ENCODE measurements at regions not wholly inside any gene's neighbourhood (a gene's known extent, or its start where the extent isn't known, plus 50 kb on each side); places are given as distances from the start of the nearest gene placed in this dataset.

DNA sequence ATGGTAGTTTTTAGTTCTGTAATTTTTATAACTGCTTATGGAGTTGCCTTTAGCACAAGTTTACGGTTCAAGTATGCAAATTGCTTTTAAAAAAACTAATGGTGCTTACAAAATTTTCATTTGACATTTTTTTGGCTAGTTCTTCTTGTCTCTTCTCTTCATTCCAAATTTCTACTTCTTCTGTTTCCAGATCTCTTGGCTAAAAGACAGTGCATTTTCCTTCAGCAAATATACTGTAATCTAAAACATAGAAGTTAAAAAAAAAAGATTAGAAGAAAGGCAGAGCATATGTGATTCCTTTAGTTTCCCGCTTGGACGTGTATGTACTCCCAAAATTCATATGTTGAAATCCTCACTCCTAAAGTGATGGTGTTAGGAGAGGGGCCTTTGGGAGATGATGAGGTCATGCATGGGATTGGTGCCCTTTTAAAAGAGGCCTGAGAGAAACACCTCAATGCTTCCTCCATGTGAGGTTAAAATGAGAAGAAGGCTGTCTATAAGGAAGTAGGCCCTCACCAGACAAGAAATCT lies 132.1 kb upstream of the NPY2R start:
- DNase-seq: no peak
- no peaks in the 10 kb centered on the region for H3K27me3 Mint-ChIP-seq
- no peak overlapping the region for H3K27ac ChIP-seq (ENCODE audit: insufficient read depth, low read length, poor library complexity, severe bottlenecking)
- H3K4me1 ChIP-seq (ENCODE audit: control insufficient read depth, insufficient read depth, low read length, poor library complexity, severe bottlenecking): no peaks in the 10 kb centered on the region
- H3K36me3 ChIP-seq (ENCODE audit: control insufficient read depth, insufficient read depth, low read length): no peaks in the 10 kb centered on the region
- no peak overlapping the region for H3K4me3 Mint-ChIP-seq
- peaks cover 0 to 4% (median 0%) of the 10 kb centered on the region in 7 donors for H3K9me3 Mint-ChIP-seq
- H3K4me1 Mint-ChIP-seq: no peaks in the 10 kb centered on the region
- H3K27me3 ChIP-seq (ENCODE audit: control insufficient read depth, insufficient read depth, low read length): no peaks in the 10 kb centered on the region
- H3K27ac Mint-ChIP-seq: no peak overlapping the region
- ATAC-seq (ENCODE audit: low read depth in 2 of 2): no peak
- no peaks in the 10 kb centered on the region for H3K9me3 ChIP-seq (ENCODE audit: control insufficient read depth in 2 of 2, low read length in 2 of 2)
- no peaks in the 10 kb centered on the region for H3K36me3 Mint-ChIP-seq
- no peak overlapping the region for H3K4me3 ChIP-seq (ENCODE audit: low read depth, low read length)

DNA sequence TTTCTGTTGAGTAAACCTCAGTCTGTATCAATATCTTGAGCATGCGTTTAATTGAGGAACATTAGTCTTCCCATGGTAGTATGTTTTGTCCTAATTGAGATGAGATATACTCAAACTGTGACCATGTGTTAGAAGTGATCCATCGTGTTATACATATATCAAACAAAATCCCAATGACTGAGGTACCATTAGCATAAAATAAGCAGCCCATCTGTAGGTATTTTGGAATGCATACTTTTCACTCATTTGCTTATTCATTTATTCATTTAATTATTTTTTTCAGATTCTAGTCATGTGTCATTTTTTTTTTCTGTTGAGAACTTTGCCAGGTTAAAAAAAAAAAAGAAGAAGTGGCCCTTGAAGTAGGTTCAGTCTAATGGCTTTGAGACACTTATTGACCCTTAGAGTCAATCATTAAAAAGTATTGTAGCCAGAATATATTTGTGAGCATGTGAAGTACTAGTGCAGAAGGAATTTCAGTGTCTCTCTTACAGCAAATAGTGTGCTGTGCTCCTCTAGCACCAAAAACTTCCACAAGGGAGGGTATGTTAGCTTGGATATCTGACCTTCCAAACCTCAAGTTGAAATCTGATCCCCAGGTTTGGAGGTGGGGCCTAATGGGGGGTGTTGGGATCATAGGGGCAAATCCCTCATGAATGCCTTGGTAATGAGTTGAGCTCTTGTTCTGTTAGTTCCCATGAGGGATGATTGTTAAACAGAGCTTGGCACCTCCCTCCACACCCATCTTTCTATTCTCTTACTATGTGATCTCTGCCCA lies 130.8 kb upstream of the NPY2R start:
- Mint-ChIP-seq H3K9me3 (peaks cover 0 to 1% (median 0%) of the 10 kb centered on the region in 7 donors), H3K36me3 (no peaks in the 10 kb centered on the region), H3K4me3 (no peak overlapping the region), H3K27ac (no peak overlapping the region), H3K4me1 (no peaks in the 10 kb centered on the region), H3K27me3 (no peaks in the 10 kb centered on the region)
- ATAC-seq (ENCODE audit: low read depth in 2 of 2): no peak
- Histone ChIP-seq H3K36me3 (ENCODE audit: control insufficient read depth, insufficient read depth, low read length) (no peaks in the 10 kb centered on the region), H3K27me3 (ENCODE audit: control insufficient read depth, insufficient read depth, low read length) (no peaks in the 10 kb centered on the region), H3K4me1 (ENCODE audit: control insufficient read depth, insufficient read depth, low read length, poor library complexity, severe bottlenecking) (no peaks in the 10 kb centered on the region), H3K27ac (ENCODE audit: insufficient read depth, low read length, poor library complexity, severe bottlenecking) (no peak overlapping the region), H3K9me3 (ENCODE audit: control insufficient read depth in 2 of 2, low read length in 2 of 2) (no peaks in the 10 kb centered on the region), H3K4me3 (ENCODE audit: low read depth, low read length) (no peak overlapping the region)
- no peak for DNase-seq

DNA sequence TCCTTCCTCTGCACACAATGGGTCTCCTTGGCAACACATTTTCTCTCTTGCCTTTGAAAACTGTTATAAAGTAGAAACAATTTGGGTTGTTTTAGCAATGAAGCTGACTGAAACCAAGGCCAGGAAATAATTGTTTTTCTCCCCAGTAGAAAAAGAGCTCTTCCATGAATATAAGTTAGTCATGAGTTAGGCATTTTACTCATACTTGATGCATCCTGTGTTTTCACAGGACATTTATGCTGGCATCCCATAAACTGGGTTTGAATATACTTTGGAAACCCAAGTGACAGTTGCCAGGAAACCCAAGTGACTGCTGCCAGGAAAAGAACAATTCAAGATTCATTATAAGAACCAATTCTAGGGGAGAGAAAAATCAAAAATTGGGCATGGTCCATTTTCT lies 128.6 kb upstream of the NPY2R start:
- peaks cover 0 to 1% (median 0%) of the 10 kb centered on the region in 7 donors for H3K9me3 Mint-ChIP-seq
- no peak overlapping the region for H3K27ac Mint-ChIP-seq
- Histone ChIP-seq H3K4me3 (ENCODE audit: low read depth, low read length) (no peak overlapping the region), H3K9me3 (ENCODE audit: control insufficient read depth in 2 of 2, low read length in 2 of 2) (no peaks in the 10 kb centered on the region), H3K36me3 (ENCODE audit: control insufficient read depth, insufficient read depth, low read length) (no peaks in the 10 kb centered on the region), H3K27ac (ENCODE audit: insufficient read depth, low read length, poor library complexity, severe bottlenecking) (no peak overlapping the region), H3K27me3 (ENCODE audit: control insufficient read depth, insufficient read depth, low read length) (no peaks in the 10 kb centered on the region), H3K4me1 (ENCODE audit: control insufficient read depth, insufficient read depth, low read length, poor library complexity, severe bottlenecking) (no peaks in the 10 kb centered on the region)
- no peak overlapping the region for H3K4me3 Mint-ChIP-seq
- H3K36me3 Mint-ChIP-seq: no peaks in the 10 kb centered on the region
- H3K27me3 Mint-ChIP-seq: no peaks in the 10 kb centered on the region
- ATAC-seq (ENCODE audit: low read depth in 2 of 2) (no peak), DNase-seq (no peak)
- H3K4me1 Mint-ChIP-seq: no peaks in the 10 kb centered on the region

DNA sequence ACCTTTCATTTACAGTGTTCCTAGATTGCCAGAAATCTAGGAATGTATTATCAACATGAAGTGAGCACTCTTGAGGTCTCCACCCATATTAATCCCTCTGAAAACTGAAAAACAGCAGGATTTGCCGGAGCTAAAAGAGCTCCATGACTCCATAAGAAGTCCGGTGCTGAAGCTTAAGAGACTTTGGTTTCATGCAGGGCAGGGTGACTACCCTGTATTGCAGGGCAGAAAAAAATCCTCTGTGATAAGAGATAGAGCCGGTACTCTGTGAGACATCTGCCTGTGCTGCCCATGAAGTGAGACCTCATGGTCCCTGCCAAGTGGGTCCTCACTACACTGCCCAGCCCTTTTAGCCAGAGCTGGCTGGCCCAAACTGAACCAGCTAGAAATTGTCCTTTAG lies 127.2 kb upstream of the NPY2R start:
- no peak overlapping the region for H3K27ac Mint-ChIP-seq
- ATAC-seq (ENCODE audit: low read depth in 2 of 2) (no peak), DNase-seq (no peak)
- Histone ChIP-seq H3K4me3 (ENCODE audit: low read depth, low read length) (no peak overlapping the region), H3K9me3 (ENCODE audit: control insufficient read depth in 2 of 2, low read length in 2 of 2) (no peaks in the 10 kb centered on the region), H3K27me3 (ENCODE audit: control insufficient read depth, insufficient read depth, low read length) (no peaks in the 10 kb centered on the region), H3K27ac (ENCODE audit: insufficient read depth, low read length, poor library complexity, severe bottlenecking) (no peak overlapping the region), H3K36me3 (ENCODE audit: control insufficient read depth, insufficient read depth, low read length) (no peaks in the 10 kb centered on the region), H3K4me1 (ENCODE audit: control insufficient read depth, insufficient read depth, low read length, poor library complexity, severe bottlenecking) (no peaks in the 10 kb centered on the region)
- H3K9me3 Mint-ChIP-seq: peaks cover 0 to 1% (median 0%) of the 10 kb centered on the region in 7 donors
- H3K4me1 Mint-ChIP-seq: no peaks in the 10 kb centered on the region
- H3K36me3 Mint-ChIP-seq: no peaks in the 10 kb centered on the region
- H3K27me3 Mint-ChIP-seq: no peaks in the 10 kb centered on the region
- no peak overlapping the region for H3K4me3 Mint-ChIP-seq

DNA sequence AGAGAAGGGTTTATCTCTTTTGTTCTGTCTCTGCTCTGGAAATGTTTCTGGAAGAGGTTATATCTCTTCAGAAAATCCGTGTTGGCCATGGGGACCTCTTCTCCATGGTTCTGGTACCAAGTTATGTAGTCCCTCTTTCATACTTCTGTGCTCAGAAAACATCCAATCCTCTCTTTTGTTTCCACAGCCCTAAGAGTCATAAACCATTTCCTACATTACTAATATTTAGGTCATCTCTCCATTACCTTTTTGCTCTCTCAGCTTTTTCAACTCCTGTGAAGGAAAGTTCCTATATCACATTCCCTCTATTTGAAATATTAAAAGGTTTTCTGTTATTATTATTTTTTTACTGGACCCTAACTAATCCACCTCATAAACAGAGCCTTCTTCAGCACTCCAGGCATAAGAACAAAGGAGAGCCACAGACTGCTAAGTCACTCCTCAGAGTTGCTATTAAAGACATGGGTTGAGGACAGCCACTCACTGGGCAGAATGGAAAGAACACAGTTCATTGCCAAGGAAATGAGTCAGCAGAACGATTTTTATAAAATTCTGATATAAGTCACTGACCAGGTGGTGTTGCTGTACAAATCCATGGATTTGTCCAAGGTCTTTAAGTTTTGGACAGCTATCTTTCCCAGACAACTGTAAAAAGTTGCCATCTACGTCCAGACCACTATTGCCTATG lies 122.4 kb upstream of the NPY2R start:
- ATAC-seq (ENCODE audit: low read depth in 2 of 2): no peak
- H3K27ac Mint-ChIP-seq: no peak overlapping the region
- no peaks in the 10 kb centered on the region for H3K4me1 ChIP-seq (ENCODE audit: control insufficient read depth, insufficient read depth, low read length, poor library complexity, severe bottlenecking)
- H3K9me3 ChIP-seq (ENCODE audit: control insufficient read depth in 2 of 2, low read length in 2 of 2): no peaks in the 10 kb centered on the region
- no peaks in the 10 kb centered on the region for H3K36me3 Mint-ChIP-seq
- no peak overlapping the region for H3K27ac ChIP-seq (ENCODE audit: insufficient read depth, low read length, poor library complexity, severe bottlenecking)
- DNase-seq: no peak
- H3K4me3 Mint-ChIP-seq: no peak overlapping the region
- H3K27me3 ChIP-seq (ENCODE audit: control insufficient read depth, insufficient read depth, low read length): no peaks in the 10 kb centered on the region
- H3K4me3 ChIP-seq (ENCODE audit: low read depth, low read length): no peak overlapping the region
- no peaks in the 10 kb centered on the region for H3K36me3 ChIP-seq (ENCODE audit: control insufficient read depth, insufficient read depth, low read length)
- no peaks in the 10 kb centered on the region for H3K27me3 Mint-ChIP-seq
- peaks cover 0 to 2% (median 0%) of the 10 kb centered on the region in 7 donors for H3K9me3 Mint-ChIP-seq
- H3K4me1 Mint-ChIP-seq: no peaks in the 10 kb centered on the region

DNA sequence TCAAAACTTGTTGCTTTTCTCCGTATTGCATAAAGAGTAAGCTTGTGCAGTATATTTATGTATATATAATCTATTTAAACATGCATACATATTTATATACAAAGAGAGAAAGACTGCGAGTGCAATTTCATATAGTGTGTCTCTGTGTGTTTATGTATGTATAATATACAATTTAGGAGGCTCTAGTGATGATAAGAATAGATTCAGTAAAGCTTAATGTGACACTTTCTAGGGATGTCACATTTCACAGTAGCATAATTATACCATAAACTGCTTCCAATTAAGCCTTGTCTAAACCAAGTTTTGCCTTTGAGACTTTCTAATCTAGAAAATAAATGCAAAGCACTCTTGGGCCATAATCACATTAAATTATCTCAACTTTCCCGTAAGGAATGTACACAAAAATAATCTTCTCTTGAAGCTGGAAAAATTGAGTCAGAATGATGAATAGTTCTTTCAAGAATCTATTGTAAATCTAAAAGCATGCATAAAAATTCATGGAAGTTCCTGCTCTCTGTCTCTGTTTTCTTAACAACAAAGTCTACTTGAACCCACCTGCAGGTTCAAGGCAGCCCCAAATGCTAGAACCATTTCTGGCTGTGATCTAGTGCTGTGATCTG lies 114.1 kb upstream of the NPY2R start:
- no peaks in the 10 kb centered on the region for H3K4me1 Mint-ChIP-seq
- no peaks in the 10 kb centered on the region for H3K9me3 ChIP-seq (ENCODE audit: control insufficient read depth in 2 of 2, low read length in 2 of 2)
- no peaks in the 10 kb centered on the region for H3K36me3 Mint-ChIP-seq
- H3K27ac Mint-ChIP-seq: no peak overlapping the region
- ATAC-seq (ENCODE audit: low read depth in 2 of 2): no peak
- no peaks in the 10 kb centered on the region for H3K4me1 ChIP-seq (ENCODE audit: control insufficient read depth, insufficient read depth, low read length, poor library complexity, severe bottlenecking)
- H3K9me3 Mint-ChIP-seq: peaks cover 0 to 3% (median 0%) of the 10 kb centered on the region in 7 donors
- H3K27me3 Mint-ChIP-seq: no peaks in the 10 kb centered on the region
- DNase-seq: no peak
- H3K4me3 ChIP-seq (ENCODE audit: low read depth, low read length): no peak overlapping the region
- no peaks in the 10 kb centered on the region for H3K36me3 ChIP-seq (ENCODE audit: control insufficient read depth, insufficient read depth, low read length)
- no peaks in the 10 kb centered on the region for H3K27me3 ChIP-seq (ENCODE audit: control insufficient read depth, insufficient read depth, low read length)
- no peak overlapping the region for H3K27ac ChIP-seq (ENCODE audit: insufficient read depth, low read length, poor library complexity, severe bottlenecking)
- H3K4me3 Mint-ChIP-seq: no peak overlapping the region

DNA sequence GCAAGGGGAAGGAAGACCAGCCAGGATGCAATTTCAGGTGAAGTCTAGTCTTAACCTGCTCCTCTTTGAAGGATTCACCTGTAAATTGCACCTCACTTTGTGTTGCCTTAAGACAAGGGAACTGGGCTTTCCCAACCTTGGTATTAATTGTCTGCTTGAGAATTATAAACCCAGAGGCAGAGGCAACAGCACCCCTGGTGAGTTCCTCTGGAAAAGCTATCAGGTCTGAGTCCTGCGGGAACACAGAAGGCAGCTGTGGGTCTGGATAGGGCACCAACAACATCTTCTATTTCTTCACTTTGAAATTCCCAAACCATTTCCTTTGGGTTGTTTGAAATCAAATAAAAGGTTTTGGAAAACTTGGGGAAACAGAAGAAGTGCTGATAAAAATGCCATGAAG lies 109.2 kb upstream of the NPY2R start:
- Mint-ChIP-seq H3K27me3 (no peaks in the 10 kb centered on the region), H3K4me3 (no peak overlapping the region), H3K4me1 (no peaks in the 10 kb centered on the region), H3K27ac (no peak overlapping the region), H3K9me3 (peaks cover 0 to 2% (median 0%) of the 10 kb centered on the region in 7 donors), H3K36me3 (no peaks in the 10 kb centered on the region)
- Histone ChIP-seq H3K36me3 (ENCODE audit: control insufficient read depth, insufficient read depth, low read length) (no peaks in the 10 kb centered on the region), H3K9me3 (ENCODE audit: control insufficient read depth in 2 of 2, low read length in 2 of 2) (no peaks in the 10 kb centered on the region), H3K27ac (ENCODE audit: insufficient read depth, low read length, poor library complexity, severe bottlenecking) (no peak overlapping the region), H3K4me1 (ENCODE audit: control insufficient read depth, insufficient read depth, low read length, poor library complexity, severe bottlenecking) (no peaks in the 10 kb centered on the region), H3K4me3 (ENCODE audit: low read depth, low read length) (no peak overlapping the region), H3K27me3 (ENCODE audit: control insufficient read depth, insufficient read depth, low read length) (no peaks in the 10 kb centered on the region)
- no peak for ATAC-seq (ENCODE audit: low read depth in 2 of 2)
- no peak for DNase-seq

Data from CD4-positive, CD25-positive, alpha-beta regulatory T cell (primary cell).